Activated T-cell treated with anti-CD3 and anti-CD28 coated beads, Interleukin-2, amount 50 U/mL, for 72 hours (primary cell): ENCODE measurements at regions not wholly inside any gene's neighbourhood (a gene's known extent, or its start where the extent isn't known, plus 50 kb on each side); places are given as distances from the start of the nearest gene placed in this dataset.
"Not testable (repeated sequence)": the region's sequence is repeated elsewhere in the genome, so short reads cannot be mapped to it uniquely, and the experiment has no call there.

ENCODE experiments used
- ATAC-seq, 2 donors: fragments of 150-1000 bp; cut with Tn5 transposase; replicated peaks in 1 of 2; 2 replicates each; pipeline ENCODE4 v1.10.0; 2021; ENCODE audit warnings: moderate library complexity in 2 of 2, mild to moderate bottlenecking in 1 of 2
- DNase-seq, 2 donors: peaks; one replicate each; pipeline ENCODE4 v3.0.0; 2021 to 2022; ENCODE audit warnings: mixed read lengths in 1 of 2
- H3K27ac Mint-ChIP-seq: one replicate; pipeline ENCODE4 v1.8.0; 2022; ENCODE audit warnings: mild to moderate bottlenecking, moderate library complexity, mixed read lengths
- H3K27me3 Mint-ChIP-seq: one replicate; pipeline ENCODE4 v1.8.0; 2022; ENCODE audit warnings: low read depth, mixed read lengths
- H3K36me3 Mint-ChIP-seq, 2 donors: one replicate each; pipeline ENCODE4 v1.8.0; 2022; ENCODE audit warnings: mixed read lengths in 2 of 2, mild to moderate bottlenecking in 1 of 2; ENCODE audit not compliant: insufficient read depth in 2 of 2
- H3K4me1 Mint-ChIP-seq: one replicate; pipeline ENCODE4 v1.8.0; 2022; ENCODE audit warnings: low read depth, mixed read lengths
- H3K4me3 Mint-ChIP-seq, 2 donors: one replicate each; pipeline ENCODE4 v1.8.0; 2022; ENCODE audit warnings: mild to moderate bottlenecking in 2 of 2, mixed read lengths in 2 of 2, moderate library complexity in 2 of 2
- H3K9me3 Mint-ChIP-seq, 2 donors: one replicate each; pipeline ENCODE4 v1.8.0; 2022; ENCODE audit warnings: mixed read lengths in 2 of 2

DNA sequence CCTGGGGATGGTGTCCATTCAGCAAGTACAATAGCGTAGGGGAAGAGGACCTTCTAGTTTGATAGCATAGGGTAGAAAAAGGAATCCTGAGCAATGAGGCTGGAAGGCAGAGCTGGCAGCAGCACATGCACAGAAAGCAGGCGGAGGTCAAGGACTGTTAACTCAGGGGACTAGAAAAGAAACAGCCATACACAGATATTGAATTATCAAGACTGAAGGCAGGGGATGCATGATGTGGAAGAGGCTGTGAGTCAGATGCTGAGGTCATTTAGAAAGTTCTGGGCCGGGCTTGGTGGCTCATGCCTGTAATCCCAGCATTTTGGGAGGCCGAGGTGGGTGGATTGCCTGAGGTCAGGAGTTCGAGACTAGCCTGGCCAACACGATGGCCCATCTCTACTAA, 65.6 kb downstream of the OPTC start:
- no peaks in the 10 kb centered on the region for H3K9me3 Mint-ChIP-seq
- DNase-seq, result peak in 1 of 2 donors; percentile 3

GRCh38 chr1:203561761-203562160, 64.9 kb upstream of the ATP2B4 start:
- not testable (repeated sequence) for H3K9me3 Mint-ChIP-seq, H3K27me3 Mint-ChIP-seq, DNase-seq, H3K27ac Mint-ChIP-seq, ATAC-seq, H3K36me3 Mint-ChIP-seq, H3K4me3 Mint-ChIP-seq
- H3K4me1 Mint-ChIP-seq, result peaks cover 10% of the 10 kb centered on the region

More for the DNA sequence above, 65.6 kb downstream of the OPTC start:
- Mint-ChIP-seq H3K4me3 (no peak overlapping the region), H3K36me3 (no peaks in the 10 kb centered on the region), H3K27ac (no peak overlapping the region), H3K4me1 (peaks cover 10% of the 10 kb centered on the region), H3K27me3 (peaks cover 8% of the 10 kb centered on the region)
- ATAC-seq, result peak in 1 of 2 donors; percentile 38

DNA sequence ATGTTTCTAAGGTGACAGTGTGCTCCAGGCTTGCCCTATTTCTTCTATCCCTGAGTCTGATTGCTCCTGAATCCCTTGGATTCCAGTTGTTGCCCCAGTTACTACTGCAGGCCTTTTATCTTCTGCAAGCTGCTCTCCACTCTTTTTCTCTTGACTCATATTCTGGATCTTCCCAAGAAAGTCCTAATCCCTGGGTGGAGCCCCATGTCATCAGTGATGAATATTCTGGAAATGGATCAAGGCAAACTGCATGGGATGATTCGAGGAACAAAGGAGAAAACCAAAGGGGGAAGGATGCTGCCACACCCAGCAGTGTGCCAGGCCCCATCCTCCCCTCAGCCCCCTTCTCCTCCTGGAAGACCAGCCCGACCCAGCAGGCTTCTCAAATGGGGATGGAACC, 63.3 kb upstream of the ATP2B4 start:
- no peaks in the 10 kb centered on the region for H3K36me3 Mint-ChIP-seq
- H3K27me3 Mint-ChIP-seq, result no peaks in the 10 kb centered on the region
- H3K9me3 Mint-ChIP-seq, result no peaks in the 10 kb centered on the region
- DNase-seq (no peak), ATAC-seq (no peak)
- H3K27ac Mint-ChIP-seq, result no peak overlapping the region
- no peak overlapping the region for H3K4me3 Mint-ChIP-seq
- peaks cover 4% of the 10 kb centered on the region for H3K4me1 Mint-ChIP-seq

- Mint-ChIP-seq H3K4me3 (no peak overlapping the region), H3K36me3 (no peaks in the 10 kb centered on the region), H3K4me1 (peaks cover 4% of the 10 kb centered on the region), H3K9me3 (no peaks in the 10 kb centered on the region), H3K27ac (no peak overlapping the region), H3K27me3 (no peaks in the 10 kb centered on the region)
- DNase-seq, result no peak
- ATAC-seq, result no peak
These were observed 62.6 kb upstream of the ATP2B4 start for GRCh38 chr1:203564024-203564423.

GRCh38 chr1:203565049-203565448, 61.6 kb upstream of the ATP2B4 start:
- no peaks in the 10 kb centered on the region for H3K4me1 Mint-ChIP-seq
- no peak overlapping the region for H3K4me3 Mint-ChIP-seq
- H3K36me3 Mint-ChIP-seq, result no peaks in the 10 kb centered on the region
- H3K27ac Mint-ChIP-seq, result no peak overlapping the region
- no peak for DNase-seq
- no peak for ATAC-seq
- no peaks in the 10 kb centered on the region for H3K9me3 Mint-ChIP-seq
- H3K27me3 Mint-ChIP-seq, result no peaks in the 10 kb centered on the region

DNA sequence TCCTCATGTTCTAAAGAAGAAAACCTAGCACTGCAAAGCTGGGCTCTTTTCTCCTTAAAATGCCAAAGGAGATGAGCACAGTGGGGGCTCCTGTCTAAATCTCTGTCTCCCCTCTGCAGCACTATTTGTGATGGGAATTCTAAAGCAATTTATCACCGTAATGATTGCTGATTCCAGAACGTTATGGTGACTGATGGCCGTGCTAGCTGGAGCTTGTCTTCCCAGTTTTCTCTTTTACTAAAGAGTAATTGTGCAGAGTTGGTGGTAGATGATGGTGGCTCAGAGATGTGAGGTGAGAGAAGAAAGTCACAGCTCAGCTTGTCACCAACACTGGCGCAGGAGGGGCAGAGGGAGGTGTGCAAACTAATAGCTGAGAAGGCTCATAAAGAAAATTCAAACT, 60.7 kb upstream of the ATP2B4 start:
- DNase-seq (no peak), ATAC-seq (no peak)
- H3K36me3 Mint-ChIP-seq, result no peaks in the 10 kb centered on the region
- no peak overlapping the region for H3K4me3 Mint-ChIP-seq
- H3K4me1 Mint-ChIP-seq, result no peaks in the 10 kb centered on the region
- H3K27me3 Mint-ChIP-seq, result no peaks in the 10 kb centered on the region
- H3K27ac Mint-ChIP-seq, result no peak overlapping the region
- no peaks in the 10 kb centered on the region for H3K9me3 Mint-ChIP-seq

DNA sequence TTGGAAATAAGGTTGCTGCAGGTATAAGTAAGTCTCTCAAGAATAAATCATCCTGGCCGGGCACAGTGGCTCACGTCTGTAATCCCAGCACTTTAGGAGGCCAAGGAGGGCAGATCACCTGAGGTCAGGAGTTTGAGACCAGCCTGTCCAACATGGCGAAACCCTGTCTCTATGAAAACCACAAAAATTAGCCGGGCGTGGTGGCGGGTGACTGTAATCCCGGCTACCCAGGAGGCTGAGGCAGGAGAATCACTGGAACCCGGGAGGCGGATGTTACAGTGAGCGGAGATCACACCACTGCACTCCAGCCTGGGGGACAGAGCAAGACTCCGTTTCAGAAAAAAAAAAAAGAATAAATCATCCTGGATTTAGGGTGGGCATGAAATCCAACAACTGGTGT, 59.7 kb upstream of the ATP2B4 start:
- not testable (repeated sequence) for H3K27ac Mint-ChIP-seq, H3K4me3 Mint-ChIP-seq, H3K4me1 Mint-ChIP-seq, H3K36me3 Mint-ChIP-seq, H3K27me3 Mint-ChIP-seq, DNase-seq, ATAC-seq, H3K9me3 Mint-ChIP-seq

- H3K27ac Mint-ChIP-seq, result no peak overlapping the region
- H3K27me3 Mint-ChIP-seq, result no peaks in the 10 kb centered on the region
- no peak for ATAC-seq
- H3K36me3 Mint-ChIP-seq, result no peaks in the 10 kb centered on the region
- H3K9me3 Mint-ChIP-seq, result no peaks in the 10 kb centered on the region
- H3K4me1 Mint-ChIP-seq, result no peaks in the 10 kb centered on the region
- DNase-seq, result no peak
- H3K4me3 Mint-ChIP-seq, result no peak overlapping the region
These were observed 59.0 kb upstream of the ATP2B4 start for GRCh38 chr1:203567596-203567995.

DNA sequence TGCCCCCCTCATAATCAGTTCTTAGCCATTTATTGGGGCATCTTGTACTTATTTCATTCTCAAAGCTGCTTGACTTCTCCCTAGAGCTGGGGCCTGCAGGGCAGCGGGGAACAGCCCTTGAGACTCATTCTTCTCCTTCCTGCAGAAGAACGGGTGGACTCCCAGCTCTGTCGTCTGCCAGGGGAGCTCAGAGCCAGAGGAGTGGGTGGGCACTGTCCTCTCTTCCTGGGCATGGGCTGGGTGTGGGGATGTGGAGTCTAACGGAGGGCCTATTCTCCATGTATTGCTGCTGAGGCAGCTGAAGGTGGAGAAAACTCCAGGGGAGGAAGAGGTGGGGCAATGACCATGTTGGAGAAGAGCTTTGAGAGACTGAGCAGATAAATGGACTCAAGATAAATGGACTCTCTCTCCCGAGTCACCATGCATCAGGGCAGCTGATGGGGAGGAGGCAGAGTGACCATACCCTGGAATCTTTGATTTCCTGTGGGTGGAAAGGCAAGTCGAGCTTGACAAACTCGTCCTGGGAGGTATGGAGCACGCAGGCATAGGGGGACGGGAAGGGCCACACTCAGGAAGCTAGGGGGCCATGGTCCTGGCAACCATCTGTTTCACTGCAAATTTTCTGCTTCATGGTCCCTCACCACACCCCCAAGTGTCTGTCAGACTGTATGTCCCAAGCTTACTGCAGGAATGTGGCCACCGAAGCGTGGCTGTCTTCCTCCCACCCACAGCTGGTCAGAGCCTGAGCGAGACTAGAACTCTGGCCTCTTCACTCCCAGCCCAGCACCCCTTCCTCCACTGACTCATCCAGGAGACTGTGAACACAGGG, 56.9 kb upstream of the ATP2B4 start:
- no peak for DNase-seq
- no peak for ATAC-seq
- Mint-ChIP-seq H3K36me3 (no peaks in the 10 kb centered on the region), H3K4me1 (no peaks in the 10 kb centered on the region), H3K4me3 (no peak overlapping the region), H3K27ac (no peak overlapping the region), H3K9me3 (no peaks in the 10 kb centered on the region), H3K27me3 (no peaks in the 10 kb centered on the region)

DNA sequence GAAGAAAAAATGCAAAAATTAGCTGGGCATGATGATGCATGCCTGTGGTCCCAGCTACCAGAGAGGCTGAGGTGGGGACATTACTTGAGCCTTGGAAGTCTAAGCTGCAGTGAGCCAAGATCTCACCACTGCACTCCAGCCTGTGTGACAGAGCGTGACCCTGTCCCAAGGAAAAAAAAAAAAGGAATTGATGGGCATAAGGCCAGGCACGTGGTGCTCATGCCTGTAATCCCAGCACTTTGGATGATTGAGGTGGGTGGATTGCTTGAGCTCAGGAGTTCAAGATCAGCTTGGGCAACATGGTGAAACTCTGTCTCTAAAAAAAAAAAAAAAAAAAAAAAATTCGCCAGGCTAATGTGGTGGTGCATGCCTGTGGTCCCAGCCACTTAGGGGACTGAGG, 55.8 kb upstream of the ATP2B4 start:
- no peaks in the 10 kb centered on the region for H3K36me3 Mint-ChIP-seq
- H3K27me3 Mint-ChIP-seq, result no peaks in the 10 kb centered on the region
- H3K27ac Mint-ChIP-seq, result no peak overlapping the region
- no peak for DNase-seq
- no peaks in the 10 kb centered on the region for H3K4me1 Mint-ChIP-seq
- no peaks in the 10 kb centered on the region for H3K9me3 Mint-ChIP-seq
- ATAC-seq, result no peak
- H3K4me3 Mint-ChIP-seq, result no peak overlapping the region

DNA sequence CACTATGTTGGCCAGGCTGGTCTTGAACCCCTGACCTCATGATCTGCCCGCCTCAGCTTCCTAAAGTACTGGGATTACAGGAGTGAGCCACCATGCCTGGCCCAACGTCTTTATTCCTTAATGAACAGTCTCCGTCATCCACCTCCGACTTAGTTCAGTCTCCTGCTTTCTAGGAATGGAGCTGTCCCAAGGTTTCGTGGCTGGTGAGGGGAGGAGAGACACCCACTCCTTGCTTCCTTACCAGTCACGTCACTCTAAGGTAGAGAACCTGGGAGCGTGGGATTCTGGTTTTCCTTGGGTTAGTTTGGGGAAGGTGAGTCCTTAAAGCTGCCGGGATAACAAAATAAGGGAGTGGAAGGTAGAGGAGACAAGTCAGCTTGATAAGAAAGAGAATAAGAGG, 55.0 kb upstream of the ATP2B4 start:
- no peak overlapping the region for H3K27ac Mint-ChIP-seq
- no peaks in the 10 kb centered on the region for H3K4me1 Mint-ChIP-seq
- no peak for ATAC-seq
- DNase-seq, result no peak
- H3K27me3 Mint-ChIP-seq, result no peaks in the 10 kb centered on the region
- no peaks in the 10 kb centered on the region for H3K9me3 Mint-ChIP-seq
- no peak overlapping the region for H3K4me3 Mint-ChIP-seq
- no peaks in the 10 kb centered on the region for H3K36me3 Mint-ChIP-seq

DNA sequence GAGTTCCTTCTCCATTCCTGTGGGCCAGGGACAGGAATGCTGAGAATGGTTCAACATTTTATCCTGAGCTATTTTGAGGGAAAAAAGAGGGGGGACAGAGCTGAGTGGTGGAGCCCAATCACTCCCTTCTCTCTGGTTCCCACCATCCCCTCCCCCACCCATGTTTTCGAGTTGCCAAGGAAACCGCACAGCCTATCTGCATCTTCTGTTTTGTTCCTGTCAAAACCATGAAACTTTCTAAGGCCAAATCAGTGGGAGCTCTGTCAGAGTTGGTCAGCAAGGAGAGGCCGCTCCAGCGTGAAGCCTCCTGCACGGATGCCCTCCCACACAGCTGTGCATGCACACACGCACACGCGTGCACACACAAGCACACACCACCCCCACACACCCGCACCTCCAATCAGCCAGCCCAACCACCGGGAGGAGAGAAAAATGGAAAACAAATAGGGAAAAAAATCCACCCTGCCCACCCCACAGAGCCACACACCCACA, 54.5 kb upstream of the ATP2B4 start:
- H3K4me3 Mint-ChIP-seq, result no peak overlapping the region
- H3K27me3 Mint-ChIP-seq, result no peaks in the 10 kb centered on the region
- H3K9me3 Mint-ChIP-seq, result no peaks in the 10 kb centered on the region
- ATAC-seq (no peak), DNase-seq (no peak)
- no peak overlapping the region for H3K27ac Mint-ChIP-seq
- H3K36me3 Mint-ChIP-seq, result no peaks in the 10 kb centered on the region
- no peaks in the 10 kb centered on the region for H3K4me1 Mint-ChIP-seq

GRCh38 chr1:203573730-203574129, 52.9 kb upstream of the ATP2B4 start:
- no peaks in the 10 kb centered on the region for H3K36me3 Mint-ChIP-seq
- no peaks in the 10 kb centered on the region for H3K9me3 Mint-ChIP-seq
- ATAC-seq (no peak), DNase-seq (no peak)
- H3K4me1 Mint-ChIP-seq, result no peaks in the 10 kb centered on the region
- no peak overlapping the region for H3K4me3 Mint-ChIP-seq
- no peak overlapping the region for H3K27ac Mint-ChIP-seq
- H3K27me3 Mint-ChIP-seq, result no peaks in the 10 kb centered on the region
